Fibroblast of upper back skin (primary cell): ENCODE measurements at regions not wholly inside any gene's neighbourhood (a gene's known extent, or its start where the extent isn't known, plus 50 kb on each side); places are given as distances from the start of the nearest gene placed in this dataset.

ENCODE experiments used
- DNase-seq: peaks from one replicate; pipeline ENCODE4 v3.0.0-alpha.2; 2013

GRCh38 chr1:219993554-219994433 is 52.5 kb downstream of the EPRS1 start:
- DNase-seq, result peak; percentile 11

GRCh38 chr1:219991919-219992318 is 54.4 kb downstream of the EPRS1 start:
- DNase-seq, result no peak

- DNase-seq, result no peak
These were observed 54.8 kb downstream of the EPRS1 start for GRCh38 chr1:219991511-219991810.

- peak; percentile 48 for DNase-seq
These were observed 55.4 kb downstream of the EPRS1 start for GRCh38 chr1:219990782-219991510.

GRCh38 chr1:219989766-219990165 is 56.5 kb downstream of the EPRS1 start:
- DNase-seq, result no peak

- DNase-seq, result no peak
These were observed 57.5 kb downstream of the EPRS1 start for GRCh38 chr1:219988818-219989217.

GRCh38 chr1:219988387-219988786 is 57.9 kb downstream of the EPRS1 start:
- no peak for DNase-seq

- DNase-seq, result no peak
These were observed 59.0 kb upstream of the SLC30A10 start for GRCh38 chr1:219987325-219987724.

GRCh38 chr1:219985169-219985568 is 56.8 kb upstream of the SLC30A10 start:
- DNase-seq, result no peak
